HG03378 (cell line): ENCODE measurements at regions not wholly inside any gene's neighbourhood (a gene's known extent, or its start where the extent isn't known, plus 50 kb on each side); places are given as distances from the start of the nearest gene placed in this dataset.

Experiments
- ATAC-seq: cut with Tn5 transposase; IDR thresholded peaks from one replicate; pipeline ENCODE4 v1.9.1; 2021; ENCODE audit warnings: mild to moderate bottlenecking, moderate library complexity; ENCODE audit not compliant: unreplicated experiment

DNA sequence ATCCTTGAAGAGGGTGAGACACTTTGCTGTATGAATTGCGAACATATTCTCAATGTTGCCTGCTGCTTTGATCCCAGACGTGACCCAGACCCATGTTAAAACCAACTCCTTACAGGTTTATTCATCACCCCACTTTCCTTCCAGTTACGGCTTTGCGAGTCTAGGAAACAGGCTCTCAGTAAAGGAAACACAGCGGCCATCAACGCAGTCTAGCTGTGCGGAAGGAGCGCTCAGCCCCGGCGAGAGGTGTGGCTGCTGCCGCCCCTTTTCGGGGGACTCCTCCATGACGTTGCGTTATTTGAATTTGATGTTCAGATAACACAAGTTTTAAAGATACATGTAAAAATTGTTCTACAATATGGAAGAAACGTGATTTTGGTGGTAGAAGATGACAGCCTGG lies 206.4 kb upstream of the FAT1 start:
- ATAC-seq: no peak

DNA sequence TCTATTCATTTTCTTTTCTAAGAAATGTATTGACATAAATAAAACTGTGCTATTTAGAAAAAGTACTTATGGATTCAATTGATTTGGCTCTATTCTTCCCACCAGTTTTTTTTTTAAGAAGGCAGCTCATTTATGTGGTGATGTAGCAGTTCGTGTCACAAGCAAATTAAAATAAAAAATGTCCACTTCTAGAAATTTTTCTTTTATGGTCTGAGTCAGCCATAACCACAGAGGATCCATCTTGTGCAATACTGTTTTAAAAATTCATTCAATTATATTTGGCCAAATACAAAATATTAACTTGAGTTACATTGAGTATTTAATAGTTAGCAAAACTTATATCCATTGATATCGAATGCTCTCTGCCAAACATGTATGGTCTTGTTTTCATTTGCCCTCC lies 207.9 kb upstream of the FAT1 start:
- no peak for ATAC-seq

DNA sequence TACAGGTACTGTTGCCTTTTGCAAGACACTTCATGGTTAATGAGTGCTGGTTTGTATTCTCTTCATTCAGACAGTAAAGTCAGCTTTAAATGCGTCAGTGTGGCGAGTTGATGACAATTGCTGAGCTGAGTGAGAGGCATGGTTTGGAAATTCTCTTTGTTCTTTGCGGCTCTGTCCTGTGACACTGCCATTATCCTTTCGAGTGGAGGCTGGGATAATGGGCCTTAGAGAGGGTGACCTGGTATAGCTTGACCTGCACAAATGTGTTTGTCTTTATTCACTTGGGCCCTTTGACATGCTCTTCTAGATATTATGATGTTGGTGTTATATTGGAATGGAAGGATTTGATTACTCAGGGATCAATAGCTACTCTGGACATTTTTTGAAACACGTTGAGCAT lies 208.5 kb upstream of the FAT1 start:
- no peak for ATAC-seq

DNA sequence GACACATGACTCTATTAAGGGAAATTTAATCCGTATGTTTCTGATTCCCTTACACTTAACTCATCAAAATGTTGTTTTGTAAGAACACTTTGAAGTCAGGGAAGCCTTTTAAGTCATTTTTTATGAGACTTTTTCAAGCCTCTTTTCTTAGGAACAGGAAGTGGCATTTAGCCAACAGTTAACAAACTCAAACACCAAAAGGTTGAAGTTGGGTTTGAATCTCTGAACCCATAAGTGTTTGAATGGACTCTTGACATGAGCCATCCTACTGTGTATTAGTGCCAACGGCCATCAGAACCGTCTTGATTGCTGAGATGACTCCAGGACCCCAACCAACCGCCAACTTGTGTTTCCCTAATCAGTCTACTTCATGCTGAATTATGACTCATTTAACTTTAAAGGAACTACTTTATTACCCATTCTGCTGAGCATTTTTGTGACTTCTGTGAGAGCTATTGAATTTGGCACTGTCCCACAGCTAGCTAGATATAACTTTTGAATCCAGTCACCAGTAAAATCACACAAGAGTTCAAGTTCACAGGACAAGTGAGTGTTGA lies 209.1 kb upstream of the FAT1 start:
- no peak for ATAC-seq

DNA sequence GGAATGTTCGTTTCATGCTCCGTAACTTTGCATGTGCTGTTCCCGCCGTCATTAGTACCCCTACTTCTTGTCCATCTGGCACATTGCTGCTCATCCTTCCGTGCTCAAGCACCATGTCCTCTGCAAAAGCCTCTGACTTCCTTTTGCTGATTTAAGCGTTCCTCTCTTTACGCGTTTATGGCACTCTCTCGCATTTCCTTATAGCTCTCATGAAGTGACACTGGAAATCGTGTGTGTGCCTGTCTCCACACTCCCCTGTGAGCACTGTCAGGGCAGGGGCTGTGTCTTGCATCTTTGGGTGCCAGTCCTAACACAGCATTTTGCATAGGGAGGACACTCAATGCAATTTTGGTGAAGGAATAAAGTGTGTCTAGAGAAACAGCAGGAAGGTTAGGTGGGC lies 210.6 kb upstream of the FAT1 start:
- ATAC-seq: no peak

DNA sequence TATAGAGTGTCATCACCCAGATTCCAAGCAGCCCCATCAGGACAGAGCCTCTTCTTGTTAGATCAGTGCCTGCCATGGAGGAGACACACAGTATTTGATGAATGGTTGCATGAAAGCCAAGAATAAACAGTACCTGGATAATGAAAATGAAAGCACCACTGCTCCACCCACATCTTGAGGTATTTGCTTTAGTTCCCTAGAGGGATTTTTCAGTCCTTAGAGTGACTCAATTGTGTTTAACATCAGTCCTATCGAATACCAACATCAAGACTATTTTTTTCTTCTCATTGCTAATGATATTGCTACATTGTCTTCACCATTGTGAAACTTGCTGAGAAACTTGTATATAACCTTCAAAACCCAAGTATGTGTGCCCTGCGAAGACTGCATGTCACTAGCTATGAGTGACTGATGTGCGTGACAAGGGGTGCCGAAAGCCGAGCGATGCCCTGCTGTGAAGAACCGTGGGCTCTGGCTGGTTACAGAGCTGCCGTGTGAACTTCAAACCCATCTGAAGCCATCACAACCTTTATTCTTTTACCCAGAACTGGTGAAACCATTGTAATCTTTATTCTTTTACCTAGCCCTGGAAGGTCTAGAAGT lies 211.3 kb upstream of the FAT1 start:
- ATAC-seq: no peak

DNA sequence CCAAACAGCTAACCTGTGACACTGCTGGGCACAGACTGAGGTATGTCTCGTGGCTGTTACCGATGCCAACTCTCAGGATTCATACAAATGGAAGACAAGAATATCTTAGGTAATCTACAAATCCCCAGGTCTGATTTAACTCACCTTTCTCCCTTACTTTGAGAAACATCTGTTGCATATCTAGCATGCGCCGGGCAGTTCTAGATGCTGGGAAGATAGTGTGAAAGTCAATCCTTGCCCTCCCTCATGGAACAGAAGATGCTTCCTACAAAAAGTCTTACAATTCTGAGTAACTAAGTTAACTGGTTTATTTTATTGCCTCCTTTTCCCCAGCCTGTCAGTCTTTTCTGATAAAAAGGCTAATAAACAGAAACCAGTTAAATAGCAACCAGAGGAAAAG lies 212.2 kb upstream of the FAT1 start:
- ATAC-seq: no peak

DNA sequence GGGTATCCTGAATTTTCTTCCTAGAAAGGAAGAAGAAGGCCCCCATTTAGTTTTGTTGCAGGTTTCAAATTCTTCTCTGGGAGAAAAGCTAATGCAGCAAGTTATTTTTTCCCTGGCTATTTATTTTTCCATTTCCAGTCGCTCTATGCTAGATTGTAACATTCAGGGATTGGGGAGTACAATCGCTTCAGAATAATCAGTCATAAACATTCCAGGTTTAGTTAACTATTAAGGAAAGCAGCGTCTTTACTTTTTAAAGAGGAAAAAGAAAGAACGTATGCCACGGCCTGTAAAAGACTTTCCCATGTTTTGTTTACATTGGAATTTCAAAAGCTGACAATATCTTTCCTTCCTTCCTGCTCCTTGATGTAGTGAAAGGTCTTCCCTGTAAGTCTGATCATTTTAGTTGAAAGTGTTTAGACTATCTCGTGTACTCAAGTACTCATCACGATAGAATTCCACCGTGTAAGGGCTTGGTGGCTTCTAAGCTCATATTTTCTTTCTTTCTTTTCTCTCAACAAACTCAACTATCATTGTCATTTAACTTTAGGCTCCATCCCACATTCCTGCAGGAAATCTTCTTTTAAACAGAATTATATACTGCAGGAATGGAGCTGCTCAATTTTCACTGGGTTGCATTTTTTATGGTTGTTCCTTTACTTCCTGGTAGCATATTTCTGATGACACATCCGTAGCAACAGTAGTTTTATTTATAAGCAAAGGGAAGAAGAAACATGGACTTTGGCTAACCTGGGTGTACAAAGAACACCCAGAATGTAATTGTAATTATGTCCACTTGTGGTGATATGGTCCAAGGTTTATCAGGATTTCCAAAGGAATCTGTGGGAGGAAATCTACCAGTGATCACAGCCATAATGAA lies 213.1 kb upstream of the FAT1 start:
- ATAC-seq: no peak

DNA sequence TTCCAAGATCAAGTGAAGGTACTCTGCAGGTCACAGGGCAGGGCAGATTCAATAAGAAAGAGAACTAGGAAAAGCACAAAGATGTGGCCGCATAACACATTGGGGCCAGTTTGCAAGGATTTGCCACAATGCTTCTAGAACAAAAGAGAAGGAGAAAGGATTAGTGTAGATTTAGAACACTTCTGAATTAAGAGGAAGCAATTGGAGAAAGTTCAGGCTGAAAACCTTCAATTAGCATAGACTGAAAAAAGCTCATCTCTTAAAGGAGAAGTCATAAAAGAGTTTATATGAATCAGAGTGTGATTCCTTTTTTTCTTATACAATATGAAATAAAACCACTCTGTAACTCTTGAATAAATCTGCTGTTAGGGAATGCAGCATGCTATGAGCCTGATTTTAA lies 215.6 kb upstream of the FAT1 start:
- no peak for ATAC-seq

DNA sequence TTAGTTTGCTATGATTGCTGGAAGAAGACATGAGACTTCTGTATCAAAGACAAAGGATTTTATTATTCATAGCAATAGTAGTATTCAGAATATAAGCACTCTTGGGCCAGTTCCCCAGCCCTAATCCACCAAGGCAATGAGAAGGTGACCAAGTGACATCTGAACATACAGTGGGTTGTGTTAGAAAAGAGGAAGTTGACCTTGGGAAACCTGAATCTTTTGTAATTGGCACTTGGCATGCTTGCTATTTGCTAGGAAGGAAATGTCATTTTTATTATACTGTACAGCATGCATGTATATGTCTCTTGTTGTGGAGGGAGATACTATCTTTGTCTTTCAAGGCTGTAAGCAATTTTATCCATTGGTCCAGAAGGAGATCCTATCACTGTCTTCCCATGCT lies 216.1 kb upstream of the FAT1 start:
- no peak for ATAC-seq

DNA sequence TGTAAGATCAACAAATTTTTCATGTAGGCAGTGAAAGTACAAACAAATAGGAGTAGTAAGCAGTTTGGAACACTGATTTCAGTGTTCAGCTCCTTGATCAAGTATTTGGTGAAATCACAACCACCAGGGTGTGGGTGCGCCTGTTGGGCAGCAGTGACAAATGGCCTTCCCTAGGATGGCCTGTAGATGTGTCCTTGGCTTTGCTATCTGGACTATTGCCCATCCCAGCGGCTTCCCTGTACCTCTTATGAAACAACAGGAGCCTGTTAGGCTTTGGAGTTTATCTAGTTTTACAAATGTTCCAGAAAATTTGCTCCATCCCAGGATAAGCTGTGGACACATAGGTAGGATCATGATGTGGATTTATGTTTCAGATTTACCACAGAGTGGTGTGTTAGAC lies 216.8 kb upstream of the FAT1 start:
- ATAC-seq: no peak

DNA sequence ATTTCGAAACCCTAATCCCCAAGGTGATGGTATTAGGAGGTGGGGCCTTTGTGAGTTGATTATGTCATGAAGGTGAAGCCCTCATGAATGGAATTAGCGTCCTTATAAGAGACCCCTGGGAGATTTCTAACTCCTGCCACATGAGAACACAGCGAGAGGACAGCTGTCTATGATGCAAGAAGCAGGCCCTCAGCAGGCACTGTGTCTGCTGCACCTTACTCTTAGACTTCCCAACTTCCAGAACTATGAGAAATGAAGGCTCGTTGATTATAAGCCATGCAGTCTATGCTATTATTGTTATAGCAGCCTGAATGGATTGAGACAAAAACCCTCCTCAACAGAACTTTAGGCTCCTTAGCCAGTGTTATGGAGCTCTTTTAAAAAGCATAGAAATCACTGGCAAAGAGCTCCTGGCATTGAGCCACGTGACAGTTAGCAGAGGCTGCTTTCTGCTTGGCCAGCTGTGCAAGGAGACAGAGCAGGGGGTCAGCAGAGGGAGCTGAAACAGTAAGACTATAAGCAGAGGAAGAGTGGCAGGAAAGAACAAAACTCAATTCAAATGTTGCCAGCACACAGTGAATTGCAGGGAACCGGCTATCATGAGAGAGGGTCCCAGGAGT lies 219.2 kb upstream of the FAT1 start:
- no peak for ATAC-seq

DNA sequence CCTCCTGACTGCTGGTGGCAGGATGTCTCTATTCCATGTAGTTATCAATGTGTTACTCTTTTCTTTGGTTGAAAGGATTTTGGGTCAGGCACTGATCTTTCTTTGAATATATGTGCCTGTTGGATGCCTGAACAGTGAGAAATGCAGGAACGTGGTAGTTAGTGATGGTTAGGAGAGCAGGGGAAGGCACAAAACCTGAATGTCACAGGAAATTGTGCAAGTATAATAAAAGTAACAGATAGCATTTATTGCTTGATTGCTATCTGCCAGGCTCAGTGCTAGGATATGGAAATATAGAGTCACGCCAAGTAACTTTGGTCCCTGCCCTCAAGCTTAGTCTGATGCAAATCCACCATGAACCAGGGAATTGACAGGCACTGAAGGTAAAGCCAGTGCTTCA lies 219.8 kb upstream of the FAT1 start:
- no peak for ATAC-seq

DNA sequence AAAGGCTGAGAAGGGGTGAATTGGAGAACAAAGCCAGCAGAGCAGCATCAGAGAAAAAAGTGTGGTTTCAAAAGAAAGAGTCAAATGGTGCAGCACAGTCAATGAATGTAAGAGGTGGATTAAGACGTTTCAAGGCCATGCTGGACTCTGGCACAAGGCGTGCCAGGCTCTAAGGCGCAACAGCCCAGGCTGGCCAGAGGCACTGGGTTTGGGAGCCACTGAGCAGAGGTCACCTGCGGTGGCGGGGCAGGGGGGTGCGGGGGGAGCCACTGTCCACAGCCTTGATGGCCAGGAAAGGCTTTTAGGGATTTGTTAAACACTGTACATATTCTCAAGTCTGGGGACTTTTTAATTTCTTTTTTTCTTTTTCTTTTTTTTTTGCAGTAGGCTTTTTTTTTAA lies 222.5 kb upstream of the FAT1 start:
- ATAC-seq: no peak

DNA sequence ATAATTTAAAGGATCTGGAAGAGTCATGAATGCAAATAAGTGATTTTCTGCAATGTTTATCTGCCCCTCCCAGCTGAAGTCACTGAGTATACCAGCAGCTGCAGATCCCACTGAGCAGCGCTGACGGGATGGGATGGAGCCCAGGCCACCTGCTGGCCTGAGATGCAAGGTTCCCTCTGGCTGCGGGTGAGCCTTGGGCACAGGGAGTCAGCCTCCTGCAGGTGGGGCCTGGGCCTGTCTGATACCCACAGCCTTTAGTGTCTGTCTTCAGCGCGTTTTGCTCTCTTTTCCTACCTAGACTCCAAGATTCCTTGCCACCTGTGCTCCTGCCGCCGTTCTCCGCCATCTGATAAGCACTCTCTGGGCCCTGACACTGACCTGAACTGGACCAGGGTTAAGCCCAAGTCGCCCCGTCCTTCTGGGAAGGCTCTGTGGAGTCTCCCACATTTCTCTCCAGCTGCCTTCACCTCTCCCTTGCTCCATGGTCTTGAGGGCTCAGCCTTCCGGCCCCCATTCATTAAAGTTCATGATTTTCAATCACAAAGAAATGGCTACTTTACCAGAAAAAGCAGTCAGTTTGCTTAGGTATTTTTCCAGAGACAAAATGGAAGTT lies 223.1 kb upstream of the FAT1 start:
- no peak for ATAC-seq

DNA sequence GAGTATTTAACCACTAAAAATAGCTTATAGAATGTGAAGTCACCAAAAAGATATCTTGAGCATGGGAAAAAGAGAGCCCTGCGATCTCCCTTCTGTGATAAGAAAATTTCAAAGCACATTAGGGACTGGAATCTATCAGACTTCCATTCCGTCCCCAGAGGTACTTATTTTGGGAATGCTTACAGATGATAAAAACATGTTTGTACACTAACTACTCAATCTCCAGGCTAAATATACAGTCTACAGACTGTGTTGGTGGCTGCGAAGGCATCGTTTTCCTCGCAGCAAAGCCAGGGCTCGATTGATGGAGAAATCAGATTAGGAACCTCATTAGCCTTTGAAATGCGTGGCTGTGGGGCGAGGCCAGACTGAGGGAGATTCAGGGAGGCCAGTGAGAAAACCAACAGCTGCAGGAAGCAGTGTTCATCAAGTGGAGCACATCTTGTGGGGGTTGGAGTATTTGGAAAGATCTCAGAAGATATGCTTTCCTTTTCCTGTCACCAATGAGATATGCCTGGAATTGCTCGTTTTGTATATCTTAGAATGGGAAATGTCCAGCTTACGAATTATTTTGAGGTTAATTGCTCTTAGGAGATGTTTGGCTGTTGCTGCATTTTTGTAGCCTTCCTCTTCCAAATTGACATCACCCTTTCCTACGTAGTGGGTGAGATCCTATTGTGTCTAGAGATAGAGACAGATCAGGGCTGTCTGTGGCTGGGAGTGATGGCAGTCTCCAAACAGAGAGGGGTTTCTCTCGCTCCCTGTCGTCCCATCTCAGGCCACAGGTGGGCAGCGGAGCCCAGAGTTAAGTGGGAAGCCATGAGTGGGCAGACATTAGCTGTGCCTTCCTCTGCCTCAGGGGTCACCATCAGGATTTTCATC lies 224.9 kb upstream of the FAT1 start:
- no peak for ATAC-seq

DNA sequence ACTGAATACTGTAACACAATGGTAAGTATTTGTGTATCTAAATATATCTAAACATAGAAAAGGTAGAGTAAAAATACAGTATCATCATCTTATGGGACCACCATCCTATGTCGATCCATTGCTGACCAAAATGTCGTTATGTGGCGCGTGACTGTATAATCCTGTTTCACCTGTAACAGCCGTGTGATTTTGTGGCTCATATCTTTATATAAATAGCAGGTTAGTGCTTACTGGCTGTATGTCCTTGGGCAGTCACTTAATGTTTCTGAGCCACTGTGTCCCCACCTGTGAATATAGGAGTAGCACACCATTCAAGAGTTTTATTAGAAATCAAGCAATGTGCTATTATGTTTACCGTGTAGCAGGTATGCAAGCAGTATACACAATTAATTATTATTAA lies 226.2 kb upstream of the FAT1 start:
- no peak for ATAC-seq

DNA sequence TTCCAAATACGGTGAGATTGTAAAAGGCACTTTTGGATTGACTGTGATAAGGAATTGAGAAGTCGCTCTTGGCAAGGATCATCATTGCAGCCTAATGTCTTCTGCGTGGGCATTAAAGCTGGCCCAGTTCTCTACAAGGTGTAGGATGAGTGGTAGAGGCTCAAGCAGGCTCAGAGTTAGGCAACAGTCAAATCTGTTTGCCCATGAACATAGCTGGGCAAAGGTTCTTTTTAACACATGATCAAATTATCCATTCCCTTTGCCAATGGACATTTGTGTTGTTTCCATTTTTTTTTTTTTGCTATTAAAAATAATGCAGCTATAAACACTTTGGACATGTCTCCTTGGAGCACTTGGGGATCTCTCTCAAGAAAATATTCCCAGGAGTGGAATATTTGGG lies 229.1 kb upstream of the FAT1 start:
- no peak for ATAC-seq

DNA sequence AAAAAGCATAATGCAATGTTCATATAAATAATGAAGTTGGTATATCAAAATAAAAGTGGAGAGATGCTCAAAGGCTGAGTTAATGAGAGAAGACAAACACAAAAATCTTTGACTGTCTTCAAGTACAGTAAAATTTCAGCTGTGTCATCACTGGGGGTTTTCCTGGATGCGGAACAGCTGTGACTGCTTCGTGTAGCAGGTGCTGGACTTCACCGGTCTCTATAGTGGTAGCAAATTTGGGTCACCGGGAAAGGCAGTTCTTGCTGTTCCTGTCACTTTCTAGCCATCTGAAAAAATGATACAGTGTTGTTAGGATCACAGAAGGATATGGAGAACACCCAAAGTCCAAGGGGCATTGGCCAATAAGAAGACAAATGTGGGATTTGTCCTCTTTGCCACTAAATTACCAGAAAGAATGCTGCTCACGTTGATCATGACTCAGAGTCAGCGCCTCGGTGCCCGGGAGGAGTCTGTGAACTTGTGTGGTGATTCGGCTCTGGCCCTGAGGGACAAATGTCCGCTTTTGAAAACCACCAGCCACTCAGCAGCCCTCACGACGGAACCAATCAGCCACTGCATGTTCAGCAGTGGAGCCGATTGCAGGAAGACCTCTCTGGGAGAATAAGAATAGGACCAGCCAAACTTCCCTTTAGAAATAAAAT lies 230.1 kb upstream of the FAT1 start:
- no peak for ATAC-seq

DNA sequence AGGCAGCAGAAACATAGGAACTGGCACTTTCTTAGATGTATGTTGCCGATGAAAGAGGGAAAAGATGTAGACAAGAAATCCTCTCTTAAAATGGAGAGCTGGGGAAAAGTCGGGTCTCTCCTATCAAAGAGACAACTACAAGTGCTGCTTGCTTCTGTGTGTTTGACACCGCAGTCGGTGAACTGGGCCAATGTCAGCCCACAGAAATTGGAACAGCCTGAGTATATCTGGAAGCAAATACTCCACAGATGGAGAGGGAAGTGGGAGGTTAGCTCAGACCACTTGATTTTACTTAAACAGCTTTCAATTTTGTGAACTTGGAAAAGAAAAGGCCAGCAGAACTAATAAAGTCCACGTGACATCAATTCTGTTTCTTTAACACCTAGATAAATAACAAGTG lies 230.9 kb upstream of the FAT1 start:
- ATAC-seq: no peak
